Naive thymus-derived CD8-positive, alpha-beta T cell (primary cell): ENCODE measurements at regions not wholly inside any gene's neighbourhood (a gene's known extent, or its start where the extent isn't known, plus 50 kb on each side); places are given as distances from the start of the nearest gene placed in this dataset.
"Not testable (repeated sequence)": the region's sequence is repeated elsewhere in the genome, so short reads cannot be mapped to it uniquely, and the experiment has no call there.

Source experiments
- ATAC-seq, 2 donors: fragments of 150-1000 bp; cut with Tn5 transposase in 1 of 2; sonication (Bioruptor Pico), chemical (Tn5 transposase) in 1 of 2; 1 replicate in 1 of 2; 2 replicates in 1 of 2; pipeline ENCODE4 v1.10.0; 2021; ENCODE audit warnings: mild to moderate bottlenecking in 2 of 2, moderate library complexity in 2 of 2
- POLR2A ChIA-PET: fragments of 350-600 bp; sonication (Branson Sonifier 250); formaldehyde crosslinking; loops from one replicate; lab custom pipeline; 2021; ENCODE audit warnings: antibody characterized with exemption; lab: Charles Lee
- DNase-seq, 10 donors: peaks; one replicate each; pipeline versions ENCODE4 v3.0.0 to v3.0.0-alpha.2; 2020 to 2022
- H3K27ac Mint-ChIP-seq, 10 donors: one replicate each; pipeline ENCODE4 v1.8.0; 2020 to 2022; ENCODE audit warnings: mild to moderate bottlenecking in 10 of 10, mixed read lengths in 10 of 10, moderate library complexity in 4 of 10, inconsistent platforms in 1 of 10
- H3K27me3 Mint-ChIP-seq, 5 donors: one replicate each; pipeline ENCODE4 v1.8.0; 2021 to 2022; ENCODE audit warnings: mixed read lengths in 5 of 5
- H3K36me3 Mint-ChIP-seq, 3 donors: one replicate each; pipeline ENCODE4 v1.8.0; 2020 to 2022; ENCODE audit warnings: mixed read lengths in 3 of 3, mild to moderate bottlenecking in 2 of 3, inconsistent platforms in 1 of 3
- H3K4me1 Mint-ChIP-seq, 4 donors: one replicate each; pipeline ENCODE4 v1.8.0; 2021 to 2022; ENCODE audit warnings: mixed read lengths in 4 of 4
- H3K4me3 Mint-ChIP-seq, 10 donors: one replicate each; pipeline ENCODE4 v1.8.0; 2020 to 2022; ENCODE audit warnings: mild to moderate bottlenecking in 10 of 10, mixed read lengths in 10 of 10, moderate library complexity in 6 of 10, inconsistent platforms in 1 of 10
- H3K9me3 Mint-ChIP-seq, 9 donors: one replicate each; pipeline ENCODE4 v1.8.0; 2020 to 2022; ENCODE audit warnings: mixed read lengths in 9 of 9, mild to moderate bottlenecking in 3 of 9, inconsistent platforms in 1 of 9, moderate library complexity in 1 of 9

- no peaks in the 10 kb centered on the region for H3K36me3 Mint-ChIP-seq
- ATAC-seq: no peak
- no peak overlapping the region for H3K4me3 Mint-ChIP-seq
- POLR2A ChIA-PET: no interaction called here
- no peak for DNase-seq
- no peak overlapping the region for H3K27ac Mint-ChIP-seq
- H3K27me3 Mint-ChIP-seq: no peaks in the 10 kb centered on the region
- H3K9me3 Mint-ChIP-seq: peaks cover 0 to 26% (median 14%) of the 10 kb centered on the region in 9 donors
- H3K4me1 Mint-ChIP-seq: no peaks in the 10 kb centered on the region
Observed at GRCh38 chr17:54153423-54153822, 330.7 kb downstream of the KIF2B start.

GRCh38 chr17:54157542-54157941 lies 334.8 kb downstream of the KIF2B start:
- no peaks in the 10 kb centered on the region for H3K4me1 Mint-ChIP-seq
- no peak overlapping the region for H3K4me3 Mint-ChIP-seq
- H3K27ac Mint-ChIP-seq: no peak overlapping the region
- no peak for ATAC-seq
- peaks cover 0 to 2% (median 0%) of the 10 kb centered on the region in 5 donors for H3K27me3 Mint-ChIP-seq
- H3K9me3 Mint-ChIP-seq: peaks cover 0 to 21% (median 12%) of the 10 kb centered on the region in 9 donors
- POLR2A ChIA-PET: no interaction called here
- DNase-seq: no peak
- no peaks in the 10 kb centered on the region for H3K36me3 Mint-ChIP-seq

GRCh38 chr17:54172096-54172984 lies 349.6 kb downstream of the KIF2B start:
- Mint-ChIP-seq H3K27ac (no peak overlapping the region), H3K36me3 (no peaks in the 10 kb centered on the region), H3K27me3 (no peaks in the 10 kb centered on the region), H3K4me1 (no peaks in the 10 kb centered on the region), H3K9me3 (peaks cover 0 to 23% (median 5%) of the 10 kb centered on the region in 9 donors), H3K4me3 (no peak overlapping the region)
- DNase-seq (no peak), ATAC-seq (no peak)
- POLR2A ChIA-PET: no interaction called here

GRCh38 chr17:54172985-54173316 lies 350.2 kb downstream of the KIF2B start:
- H3K27ac Mint-ChIP-seq: no peak overlapping the region
- no peaks in the 10 kb centered on the region for H3K27me3 Mint-ChIP-seq

GRCh38 chr17:54177606-54178308 lies 355.0 kb downstream of the KIF2B start:
- no peak overlapping the region for H3K27ac Mint-ChIP-seq
- no peak overlapping the region for H3K4me3 Mint-ChIP-seq
- no peak for ATAC-seq
- POLR2A ChIA-PET: no interaction called here
- no peaks in the 10 kb centered on the region for H3K36me3 Mint-ChIP-seq
- H3K4me1 Mint-ChIP-seq: no peaks in the 10 kb centered on the region
- H3K27me3 Mint-ChIP-seq: no peaks in the 10 kb centered on the region
- peaks cover 0 to 23% (median 5%) of the 10 kb centered on the region in 9 donors for H3K9me3 Mint-ChIP-seq
- no peak for DNase-seq

More at GRCh38 chr17:54172985-54173316, 350.2 kb downstream of the KIF2B start:
- Mint-ChIP-seq H3K4me3 (no peak overlapping the region), H3K36me3 (no peaks in the 10 kb centered on the region), H3K9me3 (peaks cover 0 to 23% (median 5%) of the 10 kb centered on the region in 9 donors), H3K4me1 (no peaks in the 10 kb centered on the region)
- POLR2A ChIA-PET: no interaction called here
- ATAC-seq (no peak), DNase-seq (no peak)

- H3K27ac Mint-ChIP-seq: no peak overlapping the region
- no peak for DNase-seq
- H3K27me3 Mint-ChIP-seq: no peaks in the 10 kb centered on the region
- H3K9me3 Mint-ChIP-seq: peaks cover 0 to 17% (median 5%) of the 10 kb centered on the region in 9 donors
- no peaks in the 10 kb centered on the region for H3K4me1 Mint-ChIP-seq
- H3K36me3 Mint-ChIP-seq: no peaks in the 10 kb centered on the region
- POLR2A ChIA-PET: no interaction called here
- no peak for ATAC-seq
- no peak overlapping the region for H3K4me3 Mint-ChIP-seq
Observed at GRCh38 chr17:54180950-54181349, 358.2 kb downstream of the KIF2B start.

GRCh38 chr17:54191261-54191660 lies 368.5 kb downstream of the KIF2B start:
- H3K27me3 Mint-ChIP-seq: peaks cover 0 to 2% (median 0%) of the 10 kb centered on the region in 5 donors
- H3K4me1 Mint-ChIP-seq: peaks cover 0 to 1% (median 0%) of the 10 kb centered on the region in 4 donors
- no peaks in the 10 kb centered on the region for H3K36me3 Mint-ChIP-seq
- H3K4me3 Mint-ChIP-seq: no peak overlapping the region
- DNase-seq (no peak), ATAC-seq (no peak)
- POLR2A ChIA-PET: no interaction called here
- peaks cover 0 to 28% (median 5%) of the 10 kb centered on the region in 9 donors for H3K9me3 Mint-ChIP-seq
- H3K27ac Mint-ChIP-seq: no peak overlapping the region

- no peak overlapping the region for H3K27ac Mint-ChIP-seq
- H3K27me3 Mint-ChIP-seq: peaks cover 0 to 2% (median 0%) of the 10 kb centered on the region in 5 donors
- no peak overlapping the region for H3K4me3 Mint-ChIP-seq
- POLR2A ChIA-PET: no interaction called here
- ATAC-seq (no peak), DNase-seq (no peak)
- no peaks in the 10 kb centered on the region for H3K36me3 Mint-ChIP-seq
- peaks cover 0 to 18% (median 4%) of the 10 kb centered on the region in 9 donors for H3K9me3 Mint-ChIP-seq
- peaks cover 0 to 1% (median 0%) of the 10 kb centered on the region in 4 donors for H3K4me1 Mint-ChIP-seq
Observed at GRCh38 chr17:54194268-54194667, 371.5 kb downstream of the KIF2B start.

- no peak for DNase-seq
- no peak overlapping the region for H3K4me3 Mint-ChIP-seq
- H3K9me3 Mint-ChIP-seq: peaks cover 0 to 18% (median 0%) of the 10 kb centered on the region in 9 donors
- no peak for ATAC-seq
- H3K4me1 Mint-ChIP-seq: peaks cover 0 to 1% (median 0%) of the 10 kb centered on the region in 4 donors
- no peaks in the 10 kb centered on the region for H3K36me3 Mint-ChIP-seq
- H3K27me3 Mint-ChIP-seq: no peaks in the 10 kb centered on the region
- POLR2A ChIA-PET: no interaction called here
- no peak overlapping the region for H3K27ac Mint-ChIP-seq
Observed at GRCh38 chr17:54196751-54197150, 374.0 kb downstream of the KIF2B start.

- DNase-seq, H3K4me1 Mint-ChIP-seq, ATAC-seq, H3K27me3 Mint-ChIP-seq, H3K27ac Mint-ChIP-seq, H3K36me3 Mint-ChIP-seq, POLR2A ChIA-PET, H3K4me3 Mint-ChIP-seq: not testable (repeated sequence)
- H3K9me3 Mint-ChIP-seq: peaks cover 0 to 17% (median 2%) of the 10 kb centered on the region in 9 donors
Observed at GRCh38 chr17:54201380-54201779, 378.7 kb downstream of the KIF2B start.

GRCh38 chr17:54220829-54221228 lies 398.1 kb downstream of the KIF2B start:
- Mint-ChIP-seq H3K9me3 (peaks cover 0 to 10% (median 2%) of the 10 kb centered on the region in 9 donors), H3K4me1 (no peaks in the 10 kb centered on the region), H3K36me3 (no peaks in the 10 kb centered on the region), H3K27ac (no peak overlapping the region), H3K4me3 (no peak overlapping the region), H3K27me3 (no peaks in the 10 kb centered on the region)
- no peak for DNase-seq
- POLR2A ChIA-PET: no interaction called here
- ATAC-seq: no peak

GRCh38 chr17:54221499-54221898 lies 398.8 kb downstream of the KIF2B start:
- no peak for DNase-seq
- Mint-ChIP-seq H3K4me3 (no peak overlapping the region), H3K4me1 (no peaks in the 10 kb centered on the region), H3K9me3 (peaks cover 0 to 10% (median 2%) of the 10 kb centered on the region in 9 donors), H3K27ac (no peak overlapping the region), H3K36me3 (no peaks in the 10 kb centered on the region), H3K27me3 (no peaks in the 10 kb centered on the region)
- no peak for ATAC-seq
- POLR2A ChIA-PET: no interaction called here

- H3K4me1 Mint-ChIP-seq: no peaks in the 10 kb centered on the region
- POLR2A ChIA-PET: no interaction called here
- ATAC-seq: no peak
Observed at GRCh38 chr17:54235571-54235970, 412.8 kb downstream of the KIF2B start.

More at GRCh38 chr17:54235571-54235970, 412.8 kb downstream of the KIF2B start:
- DNase-seq: no peak
- Mint-ChIP-seq H3K27ac (no peak overlapping the region), H3K9me3 (peaks cover 0 to 18% (median 4%) of the 10 kb centered on the region in 9 donors), H3K36me3 (no peaks in the 10 kb centered on the region), H3K4me3 (no peak overlapping the region), H3K27me3 (no peaks in the 10 kb centered on the region)
